Common myeloid progenitor, CD34-positive (primary cell): ENCODE measurements at regions not wholly inside any gene's neighbourhood (a gene's known extent, or its start where the extent isn't known, plus 50 kb on each side); places are given as distances from the start of the nearest gene placed in this dataset.
A peak's percentile ranks its signal among the peaks of the same experiment; 100 is the strongest.

Experiments
- CTCF ChIA-PET: fragments of 350-600 bp; sonication (Branson Sonifier 250); formaldehyde crosslinking; loops from one replicate; lab custom pipeline; 2021; ENCODE audit warnings: antibody characterized with exemption; lab: Charles Lee
- POLR2A ChIA-PET: fragments of 350-600 bp; sonication (Branson Sonifier 250); formaldehyde crosslinking; loops from one replicate; lab custom pipeline; 2021; ENCODE audit warnings: antibody characterized with exemption; lab: Charles Lee
- DNase-seq, 3 donors: peaks; one replicate each; pipeline versions ENCODE4 v3.0.0 to v3.0.0-alpha.2; 2013
- H3K27ac ChIP-seq, 2 experiments: 1 replicate in 1 of 2; 2 replicates in 1 of 2; pipeline ENCODE4 v1.7.0; 2013; ENCODE audit warnings: inconsistent platforms in 2 of 2, low read length in 2 of 2, mild to moderate bottlenecking in 2 of 2, low read depth in 1 of 2, moderate library complexity in 1 of 2; ENCODE audit not compliant: severe bottlenecking in 2 of 2, insufficient read depth in 1 of 2, poor library complexity in 1 of 2
- H3K27me3 ChIP-seq, 5 experiments: replicated peaks in 2 of 5; 1 replicate in 3 of 5; 2 replicates in 2 of 5; pipeline versions ENCODE4 v1.6.1 to v1.7.0; 2013; ENCODE audit warnings: low read length in 4 of 5, mild to moderate bottlenecking in 2 of 5, moderate library complexity in 2 of 5, inconsistent platforms in 1 of 5; ENCODE audit not compliant: insufficient read depth in 5 of 5, control insufficient read depth in 4 of 5
- H3K36me3 ChIP-seq, 4 experiments: 1 replicate in 2 of 4; 2 replicates in 2 of 4; pipeline versions ENCODE4 v1.6.1 to v1.7.0; 2013; ENCODE audit warnings: low read length in 3 of 4, control low read depth in 1 of 4, mild to moderate bottlenecking in 1 of 4; ENCODE audit not compliant: control insufficient read depth in 4 of 4, insufficient read depth in 4 of 4
- H3K4me1 ChIP-seq, 4 experiments: 1 replicate in 3 of 4; 2 replicates in 1 of 4; pipeline versions ENCODE4 v1.6.1 to v1.7.1; 2013; ENCODE audit warnings: low read length in 3 of 4, mild to moderate bottlenecking in 3 of 4, control low read depth in 1 of 4, inconsistent platforms in 1 of 4, moderate library complexity in 1 of 4; ENCODE audit not compliant: control insufficient read depth in 4 of 4, insufficient read depth in 4 of 4; ENCODE audit errors: control extremely low read depth in 1 of 4
- H3K4me3 ChIP-seq, 7 experiments: 1 replicate in 4 of 7; 2 replicates in 3 of 7; pipeline versions ENCODE4 v1.5.1 to v1.7.0; 2013; ENCODE audit warnings: mild to moderate bottlenecking in 7 of 7, low read length in 6 of 7, moderate library complexity in 6 of 7, inconsistent platforms in 2 of 7, low read depth in 2 of 7, control low read depth in 1 of 7; ENCODE audit not compliant: insufficient read depth in 4 of 7, control insufficient read depth in 1 of 7; ENCODE audit errors: extremely low read depth in 1 of 7
- H3K9me3 ChIP-seq, 5 experiments: 1 replicate in 4 of 5; 2 replicates in 1 of 5; pipeline versions ENCODE4 v1.6.1 to v1.7.1; 2013; ENCODE audit warnings: low read length in 4 of 5, mild to moderate bottlenecking in 2 of 5, inconsistent platforms in 1 of 5, low read depth in 1 of 5, moderate library complexity in 1 of 5; ENCODE audit not compliant: control insufficient read depth in 4 of 5, insufficient read depth in 2 of 5; ENCODE audit errors: control extremely low read depth in 1 of 5
- WGBS: methylation state at CpG from one replicate; pipeline ENCODE4 v1.1.5; 2013; ENCODE audit not compliant: insufficient coverage; 5-methylcytosine and 5-hydroxymethylcytosine counted together

DNA sequence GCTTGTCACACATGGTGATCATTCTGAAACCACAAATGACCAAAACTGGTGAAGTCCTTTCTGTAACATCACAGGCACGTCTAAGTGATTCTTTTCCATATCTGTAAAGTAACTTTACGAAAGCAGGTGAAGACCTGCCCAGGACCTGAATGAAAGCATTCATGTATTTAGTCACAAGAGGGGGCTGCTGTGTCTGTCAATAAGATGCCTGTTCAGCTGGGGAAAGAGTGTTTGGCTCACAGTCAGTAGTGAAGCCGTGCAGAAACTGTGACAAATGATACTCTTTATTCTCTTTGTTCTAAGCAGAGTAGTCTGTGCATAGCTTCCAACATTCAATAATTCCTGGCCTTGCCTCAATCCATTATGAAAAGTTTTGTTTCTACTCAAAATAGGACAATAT is 373.5 kb upstream of the OR4E1 start:
- Histone ChIP-seq H3K4me1 (peaks cover 4 to 33% (median 14%) of the 10 kb centered on the region in 4 experiments), H3K9me3 (no peaks in the 10 kb centered on the region), H3K27me3 (no peaks in the 10 kb centered on the region), H3K36me3 (no peaks in the 10 kb centered on the region), H3K4me3 (peak overlapping the region in 1 of 7 experiments; percentile 29), H3K27ac (no peak overlapping the region)
- peak; percentile 64 to 81 (median 78) for DNase-seq
- CTCF ChIA-PET, result interaction anchor here (0.5 to 6.0 kb wide), 22 partner anchors 8 to 171 kb away, joined by 3 to 80 read pairs (median 5); no protein-coding TSS in a partner anchor
- 6% methylated on average over 2 of the region's 3 CpGs for WGBS
- POLR2A ChIA-PET, result interaction anchor here (0.7 kb wide), 1 partner anchor 24 kb away, joined by 3 read pairs; no protein-coding TSS in a partner anchor

DNA sequence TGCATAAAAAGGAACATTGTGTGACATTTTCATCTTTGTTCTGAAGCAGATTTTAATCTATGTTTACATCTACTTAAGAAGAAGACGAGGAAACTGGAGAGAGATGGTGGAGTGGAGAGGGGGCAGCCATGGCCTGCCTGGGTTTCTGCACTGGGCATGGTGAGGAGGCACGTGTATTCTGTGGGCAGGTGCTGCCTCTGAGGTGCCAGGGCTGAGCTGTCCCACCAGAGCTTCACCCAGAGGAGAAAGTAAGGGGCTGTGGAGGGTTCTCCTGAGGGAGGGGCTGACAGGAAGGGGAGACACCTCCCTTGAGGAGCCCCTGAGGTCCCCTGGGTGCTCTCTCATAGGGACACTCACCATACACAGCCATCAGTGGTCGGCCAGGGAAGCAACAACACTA is 372.4 kb upstream of the OR4E1 start:
- peaks cover 4 to 27% (median 11%) of the 10 kb centered on the region in 4 experiments for H3K4me1 ChIP-seq
- 100% methylated on average over 1 of the region's 3 CpGs for WGBS
- CTCF ChIA-PET, result interaction anchor here (1.0 to 6.0 kb wide), 10 partner anchors 20 to 127 kb away, joined by 3 to 80 read pairs (median 5); no protein-coding TSS in a partner anchor
- DNase-seq, result no peak
- POLR2A ChIA-PET, result no interaction called here
- no peaks in the 10 kb centered on the region for H3K36me3 ChIP-seq
- no peaks in the 10 kb centered on the region for H3K9me3 ChIP-seq
- no peak overlapping the region for H3K4me3 ChIP-seq
- H3K27ac ChIP-seq, result no peak overlapping the region
- H3K27me3 ChIP-seq, result no peaks in the 10 kb centered on the region

DNA sequence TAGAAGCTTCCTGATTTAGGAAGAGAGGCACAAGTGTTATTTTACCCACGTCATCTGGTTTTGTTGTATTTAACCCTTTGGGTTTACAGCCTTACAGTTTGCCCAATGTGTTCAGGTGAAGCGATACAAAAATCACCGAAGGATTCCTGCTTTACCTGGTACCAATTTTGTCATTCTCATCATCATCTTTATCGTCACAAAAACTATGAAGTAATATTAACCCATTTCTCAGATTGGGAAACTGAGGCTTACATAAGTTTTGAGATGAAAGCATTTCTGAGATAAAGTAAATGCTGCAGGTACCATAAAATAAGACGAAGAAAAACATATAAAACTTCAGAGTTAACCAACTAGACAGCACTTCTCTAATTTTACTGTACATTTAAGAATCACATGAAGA is 370.6 kb upstream of the OR4E1 start:
- peaks cover 4 to 25% (median 12%) of the 10 kb centered on the region in 4 experiments for H3K4me1 ChIP-seq
- no peak overlapping the region for H3K4me3 ChIP-seq
- H3K27ac ChIP-seq, result no peak overlapping the region
- no CpG with 5 or more reads among the region's 5 CpGs for WGBS
- H3K27me3 ChIP-seq, result no peaks in the 10 kb centered on the region
- DNase-seq, result no peak
- H3K36me3 ChIP-seq, result no peaks in the 10 kb centered on the region
- no peaks in the 10 kb centered on the region for H3K9me3 ChIP-seq
- ChIA-PET POLR2A (no interaction called here), CTCF (interaction anchor here (1.0 kb wide), 1 partner anchor 39 kb away, joined by 3 read pairs; no protein-coding TSS in a partner anchor)

DNA sequence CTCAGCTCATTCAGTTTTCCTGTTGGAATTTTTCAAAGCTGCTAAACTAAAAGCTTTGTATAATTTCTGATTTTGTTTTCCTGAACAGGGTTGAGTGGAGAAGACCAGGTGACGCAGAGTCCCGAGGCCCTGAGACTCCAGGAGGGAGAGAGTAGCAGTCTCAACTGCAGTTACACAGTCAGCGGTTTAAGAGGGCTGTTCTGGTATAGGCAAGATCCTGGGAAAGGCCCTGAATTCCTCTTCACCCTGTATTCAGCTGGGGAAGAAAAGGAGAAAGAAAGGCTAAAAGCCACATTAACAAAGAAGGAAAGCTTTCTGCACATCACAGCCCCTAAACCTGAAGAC is 367.1 kb upstream of the OR4E1 start:
- POLR2A ChIA-PET, result no interaction called here
- Histone ChIP-seq H3K27ac (no peak overlapping the region), H3K9me3 (no peaks in the 10 kb centered on the region), H3K27me3 (no peaks in the 10 kb centered on the region), H3K36me3 (no peaks in the 10 kb centered on the region), H3K4me3 (peak overlapping the region in 1 of 7 experiments; percentile 37), H3K4me1 (peaks cover 0 to 4% (median 2%) of the 10 kb centered on the region in 4 experiments)
- 76% methylated on average over 3 of the region's 3 CpGs for WGBS
- no peak for DNase-seq
- CTCF ChIA-PET, result interaction anchor here (0.9 to 5.8 kb wide), 17 partner anchors 9 to 123 kb away, joined by 3 to 75 read pairs (median 6); no protein-coding TSS in a partner anchor

DNA sequence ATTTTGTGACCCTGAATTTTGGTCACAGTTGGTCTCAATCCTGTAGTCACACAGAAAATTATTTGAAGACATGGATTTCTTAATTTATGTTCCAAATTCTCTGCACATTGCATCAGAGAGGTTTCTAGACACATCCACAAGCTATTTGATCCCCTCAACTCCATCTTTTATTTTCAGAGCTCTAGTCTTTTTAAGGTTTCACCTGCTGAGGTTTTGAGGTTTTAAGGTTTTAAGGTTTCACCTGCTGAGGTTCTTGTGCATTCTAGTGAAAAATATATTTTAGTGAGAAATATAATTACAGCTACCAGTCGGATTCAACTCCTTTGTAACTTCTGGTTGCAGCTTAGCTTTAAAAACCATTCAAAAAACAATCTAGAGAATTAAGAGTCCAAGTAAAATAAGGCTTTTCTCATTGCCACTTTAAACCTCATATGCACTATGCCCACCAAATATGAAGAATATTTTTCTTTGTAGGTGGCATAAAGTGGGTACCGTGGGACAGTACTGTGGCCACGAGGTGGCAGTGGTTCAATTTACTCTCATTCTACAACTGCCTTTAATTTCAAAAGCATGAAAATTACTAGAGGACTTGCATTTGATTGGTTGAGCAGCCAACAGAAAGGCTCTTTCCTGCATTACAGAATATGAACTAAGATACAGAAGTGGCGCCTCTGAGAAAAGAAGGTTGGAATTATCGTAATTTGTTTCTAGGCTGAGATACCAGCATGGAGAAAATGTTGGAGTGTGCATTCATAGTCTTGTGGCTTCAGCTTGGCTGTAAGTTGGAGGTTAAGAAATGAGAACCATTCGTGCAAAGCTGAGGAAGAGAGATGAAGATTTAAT is 366.5 kb upstream of the OR4E1 start:
- Histone ChIP-seq H3K36me3 (no peaks in the 10 kb centered on the region), H3K9me3 (no peaks in the 10 kb centered on the region), H3K27me3 (no peaks in the 10 kb centered on the region), H3K27ac (no peak overlapping the region), H3K4me1 (peaks cover 0 to 4% (median 2%) of the 10 kb centered on the region in 4 experiments), H3K4me3 (peak overlapping the region in 1 of 7 experiments; percentile 37)
- CTCF ChIA-PET, result interaction anchor here (0.7 to 5.8 kb wide), 21 partner anchors 9 to 122 kb away, joined by 3 to 75 read pairs (median 4); no protein-coding TSS in a partner anchor
- peak; percentile 64 to 83 (median 81) for DNase-seq
- POLR2A ChIA-PET, result no interaction called here
- WGBS, result 4% methylated on average over 3 of the region's 6 CpGs

DNA sequence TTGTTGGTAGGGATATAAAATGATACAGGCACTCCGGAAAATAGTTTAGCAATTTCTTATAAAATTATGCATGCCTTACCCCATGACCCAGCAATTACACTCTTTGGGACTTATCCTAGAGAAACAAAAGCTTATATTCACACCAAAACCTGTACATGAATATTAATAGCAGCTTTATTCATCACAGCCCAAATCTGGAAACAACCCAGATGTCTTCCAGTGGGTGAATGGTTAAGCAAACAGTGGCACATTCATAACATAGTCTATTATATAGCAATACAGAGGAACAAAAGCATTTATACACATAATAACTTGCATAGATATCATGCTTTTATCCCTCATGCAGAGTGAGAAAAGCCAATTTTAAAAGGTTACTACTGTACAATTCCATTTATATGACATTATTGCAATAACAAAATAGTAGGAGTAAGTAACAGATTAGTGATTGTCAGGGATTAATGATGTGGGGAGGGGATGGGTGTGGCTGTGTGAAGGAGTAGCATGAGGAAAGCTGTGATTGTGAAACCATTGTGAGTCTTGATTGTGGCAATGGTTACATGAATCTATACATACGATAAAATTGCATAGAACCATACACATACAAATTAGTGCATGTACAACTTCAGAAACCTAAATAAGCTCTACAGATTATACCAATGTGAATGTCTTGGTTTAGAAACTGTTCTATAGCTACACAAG is 363.1 kb upstream of the OR4E1 start:
- H3K4me1 ChIP-seq, result peaks cover 0 to 4% (median 2%) of the 10 kb centered on the region in 4 experiments
- CTCF ChIA-PET, result interaction anchor here (0.9 to 2.2 kb wide), 9 partner anchors 10 to 117 kb away, joined by 3 to 6 read pairs (median 4); no protein-coding TSS in a partner anchor
- WGBS, result no CpG with 5 or more reads among the region's 2 CpGs
- no peak overlapping the region for H3K27ac ChIP-seq
- H3K27me3 ChIP-seq, result no peaks in the 10 kb centered on the region
- no peak for DNase-seq
- H3K4me3 ChIP-seq, result no peak overlapping the region
- H3K9me3 ChIP-seq, result no peaks in the 10 kb centered on the region
- POLR2A ChIA-PET, result no interaction called here
- H3K36me3 ChIP-seq, result no peaks in the 10 kb centered on the region
